H1 (cell line): ENCODE measurements at regions not wholly inside any gene's neighbourhood (a gene's known extent, or its start where the extent isn't known, plus 50 kb on each side); places are given as distances from the start of the nearest gene placed in this dataset.

ENCODE experiments used
- ATF2 ChIP-seq: IDR thresholded peaks from 2 replicates; pipeline ENCODE4 v1.6.1; 2012; ENCODE audit warnings: low read length, inconsistent platforms
- CTCF ChIP-seq, 3 experiments: IDR thresholded peaks; 1 replicate in 2 of 3; 2 replicates in 1 of 3; pipeline versions ENCODE4 v1.5.1 to v1.6.1; 2011; ENCODE audit warnings: low read length in 3 of 3, mild to moderate bottlenecking in 3 of 3, inconsistent platforms in 2 of 3, low read depth in 1 of 3, moderate library complexity in 1 of 3; ENCODE audit not compliant: insufficient read depth in 1 of 3; ENCODE audit errors: control extremely low read depth in 1 of 3
- POLR2A ChIP-seq, 2 experiments: IDR thresholded peaks; 1 replicate in 1 of 2; 2 replicates in 1 of 2; pipeline ENCODE4 v1.6.1; 2011; ENCODE audit warnings: low read depth in 2 of 2, low read length in 2 of 2, mild to moderate bottlenecking in 2 of 2; ENCODE audit errors: control extremely low read depth in 1 of 2
- RXRA ChIP-seq: IDR thresholded peaks from 2 replicates; pipeline ENCODE4 v1.6.1; 2011; ENCODE audit warnings: low read depth, mild to moderate bottlenecking, low read length, moderate library complexity; ENCODE audit not compliant: insufficient read depth
- SIN3A ChIP-seq, 2 experiments: IDR thresholded peaks in 1 of 2; conservative IDR thresholded peaks in 1 of 2; 2 replicates each; pipeline ENCODE4 v1.6.1; 2011 to 2012; ENCODE audit warnings: low read length in 2 of 2, improper control_type of control experiment in 1 of 2, low read depth in 1 of 2, mild to moderate bottlenecking in 1 of 2
- SIX5 ChIP-seq: IDR thresholded peaks from 2 replicates; pipeline ENCODE4 v1.6.1; 2011; ENCODE audit warnings: mild to moderate bottlenecking, low read depth, low read length

- TF ChIP-seq ATF2 (no peak), CTCF (IDR thresholded peaks at IDR 0.05; ENCODE audit: control extremely low read depth in 1 of 3, insufficient read depth in 1 of 3, low read depth in 1 of 3, low read length in 3 of 3) (no peak), RXRA (no peak), POLR2A (IDR thresholded peaks at IDR 0.05; ENCODE audit: control extremely low read depth in 1 of 2, low read depth in 2 of 2, low read length in 2 of 2) (no peak), SIN3A (conservative IDR thresholded peaks at IDR 0.05 in 1 of 2, IDR thresholded peaks at IDR 0.05 in 1 of 2; ENCODE audit: low read depth in 1 of 2, low read length in 2 of 2) (no peak), SIX5 (no peak)
Observed at GRCh38 chr13:38283346-38283745, 66.3 kb upstream of the UFM1 start.
